CD4-positive, CD25-positive, alpha-beta regulatory T cell (primary cell): ENCODE measurements at regions not wholly inside any gene's neighbourhood (a gene's known extent, or its start where the extent isn't known, plus 50 kb on each side); places are given as distances from the start of the nearest gene placed in this dataset.

Source experiments
- ATAC-seq, 2 donors: fragments of 150-1000 bp; cut with Tn5 transposase; one replicate each; pipeline ENCODE4 v1.10.0; 2021; ENCODE audit warnings: low read depth in 2 of 2, moderate number of reproducible peaks in 2 of 2, moderate library complexity in 1 of 2
- DNase-seq, 3 donors: peaks; one replicate each; pipeline versions ENCODE4 v3.0.0 to v3.0.0-alpha.2; 2012 to 2022; ENCODE audit warnings: mixed read lengths in 1 of 3
- H3K27ac ChIP-seq: one replicate; pipeline ENCODE4 v1.7.0; 2013; ENCODE audit warnings: mild to moderate bottlenecking, low read length; ENCODE audit not compliant: insufficient read depth, poor library complexity, severe bottlenecking
- H3K27me3 ChIP-seq: one replicate; pipeline ENCODE4 v1.7.0; 2013; ENCODE audit warnings: low read length; ENCODE audit not compliant: control insufficient read depth, insufficient read depth
- H3K36me3 ChIP-seq: one replicate; pipeline ENCODE4 v1.7.0; 2013; ENCODE audit warnings: mild to moderate bottlenecking, low read length, moderate library complexity; ENCODE audit not compliant: control insufficient read depth, insufficient read depth
- H3K4me1 ChIP-seq: 2 replicates; pipeline ENCODE4 v1.7.0; 2013; ENCODE audit warnings: mild to moderate bottlenecking, low read length; ENCODE audit not compliant: insufficient read depth, control insufficient read depth, poor library complexity, severe bottlenecking
- H3K4me3 ChIP-seq: one replicate; pipeline ENCODE4 v1.7.0; 2013; ENCODE audit warnings: low read depth, mild to moderate bottlenecking, low read length, moderate library complexity
- H3K9me3 ChIP-seq, 2 experiments: 1 replicate in 1 of 2; 2 replicates in 1 of 2; pipeline ENCODE4 v1.7.0; 2013; ENCODE audit warnings: low read length in 2 of 2, mild to moderate bottlenecking in 1 of 2, moderate library complexity in 1 of 2; ENCODE audit not compliant: control insufficient read depth in 2 of 2
- H3K27ac Mint-ChIP-seq, 3 donors: one replicate each; pipeline ENCODE4 v1.8.0; 2020 to 2022; ENCODE audit warnings: mild to moderate bottlenecking in 3 of 3, mixed read lengths in 3 of 3, moderate library complexity in 2 of 3
- H3K27me3 Mint-ChIP-seq: one replicate; pipeline ENCODE4 v1.8.0; 2022; ENCODE audit warnings: mild to moderate bottlenecking, mixed read lengths
- H3K36me3 Mint-ChIP-seq: one replicate; pipeline ENCODE4 v1.8.0; 2020; ENCODE audit warnings: mixed read lengths
- H3K4me1 Mint-ChIP-seq, 4 donors: one replicate each; pipeline ENCODE4 v1.8.0; 2020 to 2022; ENCODE audit warnings: mixed read lengths in 4 of 4, mild to moderate bottlenecking in 1 of 4
- H3K4me3 Mint-ChIP-seq, 4 donors: one replicate each; pipeline ENCODE4 v1.8.0; 2020 to 2022; ENCODE audit warnings: mild to moderate bottlenecking in 4 of 4, mixed read lengths in 4 of 4, moderate library complexity in 3 of 4
- H3K9me3 Mint-ChIP-seq, 7 donors: one replicate each; pipeline ENCODE4 v1.8.0; 2020 to 2022; ENCODE audit warnings: mixed read lengths in 7 of 7, mild to moderate bottlenecking in 3 of 7, moderate library complexity in 2 of 7

DNA sequence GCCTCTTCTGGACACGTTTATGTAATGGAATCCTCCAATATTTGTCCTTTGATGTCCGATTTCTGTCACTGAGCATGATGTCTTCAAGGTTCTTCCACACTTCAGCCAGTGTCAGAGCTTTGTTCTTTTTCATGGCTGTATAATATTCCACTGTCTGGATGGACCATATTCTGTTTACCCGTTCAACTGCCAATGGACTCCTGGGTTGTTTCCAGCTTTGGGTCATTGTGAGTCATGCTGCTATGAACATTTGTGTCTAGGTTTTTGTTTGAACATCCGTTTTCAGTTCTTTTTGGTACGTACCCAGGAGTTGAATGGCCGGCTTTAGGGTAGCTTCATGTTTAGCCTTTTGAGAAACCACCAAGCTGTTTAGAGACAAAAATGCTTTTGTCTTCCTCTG, 93.2 kb downstream of the SHOX start:
- Mint-ChIP-seq H3K36me3 (no peaks in the 10 kb centered on the region), H3K27me3 (no peaks in the 10 kb centered on the region), H3K9me3 (peaks cover 0 to 19% (median 3%) of the 10 kb centered on the region in 7 donors), H3K27ac (no peak overlapping the region), H3K4me3 (no peak overlapping the region), H3K4me1 (no peaks in the 10 kb centered on the region)
- Histone ChIP-seq H3K4me1 (no peaks in the 10 kb centered on the region), H3K27me3 (no peaks in the 10 kb centered on the region), H3K4me3 (no peak overlapping the region), H3K27ac (no peak overlapping the region), H3K36me3 (no peaks in the 10 kb centered on the region), H3K9me3 (peaks cover 3 to 12% of the 10 kb centered on the region in 2 experiments)
- DNase-seq, result peak in 2 of 3 donors; percentile 9 to 36
- ATAC-seq, result no peak

DNA sequence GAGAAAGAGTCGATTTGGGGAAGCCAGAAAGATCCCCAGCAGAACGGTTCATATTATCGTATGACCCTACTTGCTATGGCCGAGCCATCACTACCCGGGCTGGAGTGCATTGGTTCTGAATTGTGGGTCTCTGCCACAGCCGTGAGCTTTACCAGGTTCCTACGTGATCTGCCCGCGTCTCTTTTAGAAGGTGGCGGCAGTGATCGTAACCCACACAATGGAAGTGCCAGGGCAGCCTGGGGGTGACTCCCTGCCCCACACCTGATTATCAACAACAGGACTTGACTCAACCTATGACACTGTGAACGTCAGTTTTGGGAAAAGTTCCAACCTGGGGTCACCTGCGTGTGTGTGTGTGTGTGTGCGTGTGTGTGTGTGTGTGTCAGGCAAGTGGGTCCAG, 90.8 kb downstream of the SHOX start:
- H3K27me3 ChIP-seq, result no peaks in the 10 kb centered on the region
- H3K36me3 Mint-ChIP-seq, result no peaks in the 10 kb centered on the region
- H3K4me1 ChIP-seq, result no peaks in the 10 kb centered on the region
- H3K9me3 ChIP-seq, result peaks cover 5 to 21% of the 10 kb centered on the region in 2 experiments
- H3K4me3 Mint-ChIP-seq, result no peak overlapping the region
- ATAC-seq (no peak), DNase-seq (peak in 1 of 3 donors; percentile 16)
- H3K27ac Mint-ChIP-seq, result no peak overlapping the region
- no peak overlapping the region for H3K27ac ChIP-seq
- H3K4me1 Mint-ChIP-seq, result no peaks in the 10 kb centered on the region
- H3K9me3 Mint-ChIP-seq, result peaks cover 0 to 22% (median 3%) of the 10 kb centered on the region in 7 donors
- no peak overlapping the region for H3K4me3 ChIP-seq
- no peaks in the 10 kb centered on the region for H3K36me3 ChIP-seq
- H3K27me3 Mint-ChIP-seq, result peaks cover 1% of the 10 kb centered on the region

DNA sequence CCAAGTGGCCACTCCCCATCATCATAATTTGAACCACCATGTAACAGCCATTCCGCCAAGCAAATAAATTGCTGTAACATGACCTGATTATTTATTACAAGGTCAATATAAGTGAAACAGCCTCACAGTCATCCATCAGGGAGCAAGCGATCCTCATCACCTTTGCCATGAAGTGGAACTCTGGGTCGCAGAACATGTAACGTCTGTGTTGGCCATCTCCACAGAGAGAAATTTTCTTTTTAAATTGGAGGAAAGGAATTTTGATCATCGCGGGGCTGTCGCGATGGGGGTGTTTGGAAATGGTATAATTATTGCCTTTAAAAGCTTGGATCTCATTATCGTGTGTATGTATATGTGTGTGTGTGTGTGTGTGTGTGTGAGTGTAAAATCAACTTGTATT, 90.2 kb downstream of the SHOX start:
- Mint-ChIP-seq H3K27me3 (peaks cover 6% of the 10 kb centered on the region), H3K4me3 (no peak overlapping the region), H3K4me1 (no peaks in the 10 kb centered on the region), H3K27ac (no peak overlapping the region), H3K9me3 (peaks cover 0 to 23% (median 5%) of the 10 kb centered on the region in 7 donors), H3K36me3 (no peaks in the 10 kb centered on the region)
- Histone ChIP-seq H3K4me3 (no peak overlapping the region), H3K9me3 (peaks cover 6 to 21% of the 10 kb centered on the region in 2 experiments), H3K27ac (no peak overlapping the region), H3K4me1 (no peaks in the 10 kb centered on the region), H3K27me3 (no peaks in the 10 kb centered on the region), H3K36me3 (no peaks in the 10 kb centered on the region)
- ATAC-seq (no peak), DNase-seq (no peak)

DNA sequence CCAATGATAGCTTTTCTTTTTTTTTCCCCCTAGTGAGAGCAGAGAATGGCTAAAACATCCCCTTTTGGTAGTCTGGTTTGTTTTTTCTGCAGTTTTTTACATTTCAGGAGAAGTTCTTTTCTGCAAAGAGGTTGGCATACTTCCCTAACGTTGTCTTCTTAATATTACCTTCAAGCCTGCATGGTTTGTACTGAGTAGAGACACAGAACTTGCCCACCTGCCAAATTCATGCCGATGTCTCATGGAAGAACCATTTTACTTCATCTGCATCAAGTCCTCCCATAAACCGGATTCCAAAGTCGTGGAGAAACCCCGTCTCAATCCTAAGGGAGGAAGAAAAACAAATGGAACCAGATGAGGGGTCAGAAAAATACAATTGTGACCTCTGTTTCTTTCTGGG, 89.7 kb downstream of the SHOX start:
- H3K27ac ChIP-seq, result no peak overlapping the region

DNA sequence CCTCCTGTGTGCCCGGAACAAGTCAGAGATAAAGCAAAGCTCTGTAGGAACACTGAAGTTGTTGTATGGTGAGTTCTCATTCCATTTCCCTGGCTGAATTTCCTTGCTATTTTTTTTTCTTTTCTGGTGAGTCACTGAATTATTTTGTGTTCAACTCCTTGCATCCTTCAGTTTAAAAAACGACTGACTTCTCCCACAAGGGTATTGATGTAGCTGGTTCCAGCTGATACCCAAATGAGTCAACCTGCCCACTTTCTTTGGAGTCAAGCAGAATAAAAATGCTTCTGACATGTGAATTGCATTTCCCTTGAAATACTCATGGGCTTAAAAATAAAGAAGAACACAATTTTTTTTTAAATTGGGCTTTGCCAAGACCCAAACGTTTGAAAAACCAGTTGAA, 85.5 kb downstream of the SHOX start:
- Mint-ChIP-seq H3K27me3 (peaks cover 9% of the 10 kb centered on the region), H3K4me1 (no peaks in the 10 kb centered on the region), H3K27ac (no peak overlapping the region), H3K9me3 (peaks cover 0 to 26% (median 12%) of the 10 kb centered on the region in 7 donors), H3K4me3 (peak overlapping the region in 1 of 4 donors; percentile 13), H3K36me3 (no peaks in the 10 kb centered on the region)
- H3K4me3 ChIP-seq, result no peak overlapping the region
- peaks cover 9 to 16% of the 10 kb centered on the region in 2 experiments for H3K9me3 ChIP-seq
- no peak overlapping the region for H3K27ac ChIP-seq
- no peaks in the 10 kb centered on the region for H3K27me3 ChIP-seq
- no peaks in the 10 kb centered on the region for H3K36me3 ChIP-seq
- no peaks in the 10 kb centered on the region for H3K4me1 ChIP-seq
- DNase-seq (no peak), ATAC-seq (no peak)

More for the DNA sequence above, 89.7 kb downstream of the SHOX start:
- Histone ChIP-seq H3K27me3 (no peaks in the 10 kb centered on the region), H3K4me1 (no peaks in the 10 kb centered on the region), H3K4me3 (no peak overlapping the region), H3K36me3 (no peaks in the 10 kb centered on the region), H3K9me3 (peaks cover 6 to 21% of the 10 kb centered on the region in 2 experiments)
- no peak overlapping the region for H3K4me3 Mint-ChIP-seq
- no peak overlapping the region for H3K27ac Mint-ChIP-seq
- ATAC-seq (no peak), DNase-seq (no peak)
- H3K4me1 Mint-ChIP-seq, result no peaks in the 10 kb centered on the region
- H3K9me3 Mint-ChIP-seq, result peaks cover 0 to 22% (median 5%) of the 10 kb centered on the region in 7 donors
- peaks cover 9% of the 10 kb centered on the region for H3K27me3 Mint-ChIP-seq
- no peaks in the 10 kb centered on the region for H3K36me3 Mint-ChIP-seq

DNA sequence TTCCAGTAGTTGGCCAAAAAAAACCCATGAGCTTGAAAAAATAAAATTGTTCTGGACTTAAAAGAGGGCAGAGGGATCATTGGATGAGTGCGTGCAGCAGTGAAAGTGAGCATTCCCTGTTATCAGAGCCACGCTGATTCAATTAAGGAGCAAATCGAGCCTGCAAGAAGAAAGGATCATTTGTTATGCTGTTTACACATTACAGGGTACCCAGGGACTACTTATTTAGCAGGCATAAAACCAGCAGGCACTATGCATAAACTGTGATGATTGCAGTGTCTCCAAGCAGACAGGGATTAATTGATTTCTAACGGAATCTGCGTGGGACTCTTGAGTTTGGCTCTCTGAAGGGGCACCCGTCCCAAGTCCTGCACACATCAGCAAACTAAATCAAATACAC, 83.5 kb downstream of the SHOX start:
- H3K27me3 Mint-ChIP-seq, result peaks cover 9% of the 10 kb centered on the region
- no peak for ATAC-seq
- Histone ChIP-seq H3K4me3 (no peak overlapping the region), H3K27me3 (no peaks in the 10 kb centered on the region), H3K27ac (no peak overlapping the region), H3K9me3 (peaks cover 9 to 16% of the 10 kb centered on the region in 2 experiments), H3K4me1 (no peaks in the 10 kb centered on the region), H3K36me3 (no peaks in the 10 kb centered on the region)
- H3K27ac Mint-ChIP-seq, result no peak overlapping the region
- peaks cover 0 to 19% (median 12%) of the 10 kb centered on the region in 7 donors for H3K9me3 Mint-ChIP-seq
- no peaks in the 10 kb centered on the region for H3K4me1 Mint-ChIP-seq
- DNase-seq, result no peak
- no peaks in the 10 kb centered on the region for H3K36me3 Mint-ChIP-seq
- no peak overlapping the region for H3K4me3 Mint-ChIP-seq
